ENCODE measurements at regions not wholly inside any gene's neighbourhood (a gene's known extent, or its start where the extent isn't known, plus 50 kb on each side); places are given as distances from the start of the nearest gene placed in this dataset.

GRCh38 chr3:31284776-31285175 lies 247.9 kb upstream of the STT3B start:
- no peaks in the 10 kb centered on the region for H3K36me3 ChIP-seq (ENCODE audit: insufficient read depth, low read length)
- no peak overlapping the region for H3K4me2 ChIP-seq (ENCODE audit: insufficient read depth, low read length)
- no peaks in the 10 kb centered on the region for H3K4me1 ChIP-seq (ENCODE audit: insufficient read depth, low read length)
- no peak for DNase-seq (ENCODE audit: insufficient read length, low spot score, missing footprints)
- H4K20me1 ChIP-seq (ENCODE audit: insufficient read depth, low read length) = no peaks in the 10 kb centered on the region
- no peak overlapping the region for H3K27ac ChIP-seq (ENCODE audit: low read depth, low read length)
- no peaks in the 10 kb centered on the region for H3K27me3 ChIP-seq (ENCODE audit: insufficient read depth, low read length)
- no peak overlapping the region for H2AFZ ChIP-seq (ENCODE audit: low read length)
- TF ChIP-seq CTCF (IDR thresholded peaks at IDR 0.05; ENCODE audit: extremely low read depth, low read depth, low read length) = no peak
- no peaks in the 10 kb centered on the region for H3K9me3 ChIP-seq (ENCODE audit: low read depth, low read length)
- H3K79me2 ChIP-seq (ENCODE audit: insufficient read depth, low read length) = no peaks in the 10 kb centered on the region
- no peak overlapping the region for H3K4me3 ChIP-seq (ENCODE audit: insufficient read depth, low read length)

GRCh38 chr3:31285833-31286486 lies 246.8 kb upstream of the STT3B start:
- Histone ChIP-seq H3K4me3 (ENCODE audit: insufficient read depth, low read length) (no peak overlapping the region), H3K4me2 (ENCODE audit: insufficient read depth, low read length) (no peak overlapping the region), H3K9me3 (ENCODE audit: low read depth, low read length) (no peaks in the 10 kb centered on the region), H3K27me3 (ENCODE audit: insufficient read depth, low read length) (no peaks in the 10 kb centered on the region), H2AFZ (ENCODE audit: low read length) (no peak overlapping the region), H3K79me2 (ENCODE audit: insufficient read depth, low read length) (no peaks in the 10 kb centered on the region), H3K4me1 (ENCODE audit: insufficient read depth, low read length) (no peaks in the 10 kb centered on the region), H3K36me3 (ENCODE audit: insufficient read depth, low read length) (no peaks in the 10 kb centered on the region), H3K27ac (ENCODE audit: low read depth, low read length) (no peak overlapping the region), H4K20me1 (ENCODE audit: insufficient read depth, low read length) (no peaks in the 10 kb centered on the region)
- DNase-seq (ENCODE audit: insufficient read length, low spot score, missing footprints) = no peak
- TF ChIP-seq CTCF (IDR thresholded peaks at IDR 0.05; ENCODE audit: extremely low read depth, low read depth, low read length) = no peak

GRCh38 chr3:31288224-31288623 lies 244.5 kb upstream of the STT3B start:
- no peaks in the 10 kb centered on the region for H3K4me1 ChIP-seq (ENCODE audit: insufficient read depth, low read length)
- no peak overlapping the region for H3K4me3 ChIP-seq (ENCODE audit: insufficient read depth, low read length)
- no peak for DNase-seq (ENCODE audit: insufficient read length, low spot score, missing footprints)
- no peak overlapping the region for H3K27ac ChIP-seq (ENCODE audit: low read depth, low read length)
- TF ChIP-seq CTCF (IDR thresholded peaks at IDR 0.05; ENCODE audit: extremely low read depth, low read depth, low read length) = no peak
- H3K27me3 ChIP-seq (ENCODE audit: insufficient read depth, low read length) = no peaks in the 10 kb centered on the region
- H3K36me3 ChIP-seq (ENCODE audit: insufficient read depth, low read length) = no peaks in the 10 kb centered on the region
- H3K4me2 ChIP-seq (ENCODE audit: insufficient read depth, low read length) = no peak overlapping the region
- no peaks in the 10 kb centered on the region for H3K79me2 ChIP-seq (ENCODE audit: insufficient read depth, low read length)
- H2AFZ ChIP-seq (ENCODE audit: low read length) = no peak overlapping the region
- H4K20me1 ChIP-seq (ENCODE audit: insufficient read depth, low read length) = no peaks in the 10 kb centered on the region
- H3K9me3 ChIP-seq (ENCODE audit: low read depth, low read length) = no peaks in the 10 kb centered on the region

GRCh38 chr3:31288641-31289100 lies 244.1 kb upstream of the STT3B start:
- H3K79me2 ChIP-seq (ENCODE audit: insufficient read depth, low read length) = no peaks in the 10 kb centered on the region
- TF ChIP-seq CTCF (IDR thresholded peaks at IDR 0.05; ENCODE audit: extremely low read depth, low read depth, low read length) = no peak
- no peaks in the 10 kb centered on the region for H3K4me1 ChIP-seq (ENCODE audit: insufficient read depth, low read length)
- no peak overlapping the region for H3K4me2 ChIP-seq (ENCODE audit: insufficient read depth, low read length)
- no peak overlapping the region for H3K4me3 ChIP-seq (ENCODE audit: insufficient read depth, low read length)
- no peak for DNase-seq (ENCODE audit: insufficient read length, low spot score, missing footprints)
- H2AFZ ChIP-seq (ENCODE audit: low read length) = no peak overlapping the region
- H3K27me3 ChIP-seq (ENCODE audit: insufficient read depth, low read length) = no peaks in the 10 kb centered on the region
- no peaks in the 10 kb centered on the region for H4K20me1 ChIP-seq (ENCODE audit: insufficient read depth, low read length)
- no peaks in the 10 kb centered on the region for H3K9me3 ChIP-seq (ENCODE audit: low read depth, low read length)
- H3K36me3 ChIP-seq (ENCODE audit: insufficient read depth, low read length) = no peaks in the 10 kb centered on the region
- no peak overlapping the region for H3K27ac ChIP-seq (ENCODE audit: low read depth, low read length)
